Spleen (tissue), 11 donors: ENCODE measurements at regions not wholly inside any gene's neighbourhood (a gene's known extent, or its start where the extent isn't known, plus 50 kb on each side); places are given as distances from the start of the nearest gene placed in this dataset.

Experiments
- DNase-seq: peaks from one replicate; pipeline ENCODE4 v3.0.0-alpha.2; 2020
- H3K27ac ChIP-seq, 8 donors: fragments of 200-600 bp; sonication (generic) in 7 of 8; 1 replicate in 4 of 8; 2 replicates in 4 of 8; pipeline versions ENCODE4 v1.5.0 to v1.8.0; 2016 to 2021; ENCODE audit warnings: inconsistent platforms in 4 of 8, mild to moderate bottlenecking in 4 of 8, moderate library complexity in 1 of 8
- H3K27me3 ChIP-seq, 7 donors: fragments of 200-600 bp; sonication (generic) in 6 of 7; replicated peaks in 1 of 7; 1 replicate in 4 of 7; 2 replicates in 3 of 7; pipeline versions ENCODE4 v1.5.0 to v1.8.0; 2016 to 2021; ENCODE audit warnings: inconsistent platforms in 3 of 7, mild to moderate bottlenecking in 1 of 7
- H3K36me3 ChIP-seq, 6 donors: fragments of 200-600 bp; sonication (generic) in 5 of 6; 1 replicate in 4 of 6; 2 replicates in 2 of 6; pipeline versions ENCODE4 v1.5.0 to v1.8.0; 2016 to 2021; ENCODE audit warnings: inconsistent platforms in 2 of 6
- H3K4me1 ChIP-seq, 6 donors: fragments of 200-600 bp; sonication (generic) in 5 of 6; 1 replicate in 3 of 6; 2 replicates in 3 of 6; pipeline versions ENCODE4 v1.5.0 to v1.8.0; 2016 to 2021; ENCODE audit warnings: inconsistent platforms in 3 of 6
- H3K4me3 ChIP-seq, 8 donors: fragments of 200-600 bp; sonication (generic) in 7 of 8; 1 replicate in 4 of 8; 2 replicates in 4 of 8; pipeline versions ENCODE4 v1.5.0 to v1.8.0; 2016 to 2021; ENCODE audit warnings: inconsistent platforms in 4 of 8, mild to moderate bottlenecking in 4 of 8, moderate library complexity in 2 of 8
- H3K9me3 ChIP-seq, 8 donors: fragments of 200-600 bp; sonication (generic) in 7 of 8; 1 replicate in 4 of 8; 2 replicates in 4 of 8; pipeline versions ENCODE4 v1.5.0 to v1.8.0; 2016 to 2021; ENCODE audit warnings: inconsistent platforms in 4 of 8
- CTCF ChIP-seq, 11 experiments: fragments of 200-600 bp in 7 of 11; fragments of 450-650 bp in 4 of 11; sonication (generic) in 4 of 11; IDR thresholded peaks in 8 of 11; conservative IDR thresholded peaks in 3 of 11; 1 replicate in 7 of 11; 2 replicates in 4 of 11; pipeline versions ENCODE4 v1.4.0 to v1.8.0; 2016 to 2021; ENCODE audit warnings: antibody characterized with exemption in 11 of 11, inconsistent platforms in 4 of 11, mild to moderate bottlenecking in 1 of 11
- POLR2A ChIP-seq, 3 donors: fragments of 450-650 bp; IDR thresholded peaks; one replicate each; pipeline ENCODE4 v1.5.1; 2017; ENCODE audit warnings: antibody characterized with exemption in 3 of 3, mild to moderate bottlenecking in 1 of 3
- POLR2AphosphoS5 ChIP-seq, 3 donors: sonication (generic); formaldehyde crosslinking; IDR thresholded peaks; one replicate each; pipeline ENCODE4 v1.5.1; 2017; ENCODE audit warnings: antibody characterized with exemption in 3 of 3
- WGBS, 5 donors: extraction: QIAGEN DNeasy Blood & Tissue Kit in 3 of 5; methylation state at CpG; one replicate each; pipeline versions ENCODE4 v1.1.5 to v1.1.7; 2013 to 2018; 5-methylcytosine and 5-hydroxymethylcytosine counted together
- intact Hi-C: fragments of 100-400 bp; cut with DNase I; formaldehyde crosslinking; loops from one replicate; pipeline ENCODE4 v1.15.0; 2023; ENCODE audit warnings: low total_unique reads
- donor health status: healthy with polysubstance abuse.
- donor health status: DM: no; HTN: no; CAD: no; lungs with moderate emphysema.
- donor health status: DM: no; HTN: no; CAD: no.
- donor health status: Bipolar disorder and iron deficiency.
- donor health status: healthy.
- donor health status: DM: no; HTN: no; CAD: no.
- donor health status: DM: yes; HTN: yes; CAD: no.

DNA sequence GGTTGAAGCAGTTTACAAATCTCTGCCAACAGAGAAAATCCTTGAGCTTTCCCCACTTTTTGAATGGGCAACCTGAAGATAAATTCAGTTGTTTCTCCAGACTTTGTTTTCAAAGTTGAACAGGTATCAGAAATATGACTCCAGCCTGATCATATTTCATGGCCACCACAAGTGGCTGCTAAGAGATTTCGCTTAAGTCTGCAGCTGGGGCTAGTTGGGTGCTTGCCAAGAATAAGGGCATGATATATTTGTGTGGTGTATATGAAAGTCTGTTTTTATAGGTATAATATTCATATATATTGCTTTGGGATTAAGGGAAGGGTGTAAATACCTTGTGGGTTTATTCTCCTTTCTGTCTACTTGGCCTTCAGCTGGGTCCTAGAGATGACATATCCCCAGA, 168.4 kb upstream of the GDNF start:
- intact Hi-C loops = no loop called here
- Histone ChIP-seq H3K4me1 (no peaks in the 10 kb centered on the region), H3K4me3 (no peak overlapping the region), H3K36me3 (no peaks in the 10 kb centered on the region), H3K9me3 (no peaks in the 10 kb centered on the region), H3K27ac (no peak overlapping the region), H3K27me3 (no peaks in the 10 kb centered on the region)
- WGBS, 5 donors = 76 to 91% (median 79%) methylated on average over 1 of the region's 1 CpG
- DNase-seq = no peak
- TF ChIP-seq POLR2AphosphoS5 (IDR thresholded peaks at IDR 0.05) = no peak
- no peak for TF ChIP-seq CTCF (IDR thresholded peaks at IDR 0.05 in 8 of 11, conservative IDR thresholded peaks at IDR 0.05 in 3 of 11)
- TF ChIP-seq POLR2A (IDR thresholded peaks at IDR 0.05) = no peak

- WGBS, 5 donors = 85 to 100% (median 94%) methylated on average over 1 of the region's 1 CpG
- Histone ChIP-seq H3K4me1 (no peaks in the 10 kb centered on the region), H3K9me3 (no peaks in the 10 kb centered on the region), H3K4me3 (no peak overlapping the region), H3K36me3 (no peaks in the 10 kb centered on the region), H3K27ac (no peak overlapping the region), H3K27me3 (no peaks in the 10 kb centered on the region)
- intact Hi-C loops = no loop called here
- DNase-seq = no peak
- TF ChIP-seq POLR2A (IDR thresholded peaks at IDR 0.05) = no peak
These were observed 159.8 kb upstream of the GDNF start for GRCh38 chr5:37999593-37999992.

GRCh38 chr5:37996918-37997317, 157.1 kb upstream of the GDNF start:
- Histone ChIP-seq H3K4me3 (no peak overlapping the region), H3K27ac (no peak overlapping the region), H3K36me3 (no peaks in the 10 kb centered on the region), H3K27me3 (no peaks in the 10 kb centered on the region), H3K4me1 (no peaks in the 10 kb centered on the region), H3K9me3 (no peaks in the 10 kb centered on the region)
- 82 to 100% (median 92%) methylated on average over 3 of the region's 3 CpGs for WGBS, 5 donors
- intact Hi-C loops = no loop called here
- DNase-seq = no peak
- no peak for TF ChIP-seq CTCF (IDR thresholded peaks at IDR 0.05 in 8 of 11, conservative IDR thresholded peaks at IDR 0.05 in 3 of 11)
- no peak for TF ChIP-seq POLR2A (IDR thresholded peaks at IDR 0.05)
- no peak for TF ChIP-seq POLR2AphosphoS5 (IDR thresholded peaks at IDR 0.05)

DNA sequence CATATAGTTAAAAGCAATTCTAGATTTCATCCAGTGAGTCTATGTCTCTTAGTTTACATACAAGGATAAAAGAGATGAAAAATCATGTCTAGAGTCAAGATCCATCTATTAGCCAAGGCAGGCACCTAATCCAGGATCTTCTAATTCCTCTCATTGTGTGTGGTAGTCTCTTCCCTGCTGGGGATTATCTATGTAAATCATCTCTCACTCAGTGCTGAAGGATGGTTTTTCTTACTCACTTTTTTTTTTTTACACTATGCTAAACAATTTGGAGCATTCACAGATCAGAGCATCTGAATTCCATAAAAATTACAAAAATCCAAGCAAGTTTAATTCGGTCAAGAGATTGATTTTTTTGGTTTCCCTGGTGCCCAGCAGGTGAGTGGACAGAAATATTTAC, 154.9 kb upstream of the GDNF start:
- intact Hi-C loops = no loop called here
- H3K36me3 ChIP-seq = no peaks in the 10 kb centered on the region
- no peak overlapping the region for H3K27ac ChIP-seq
- no peaks in the 10 kb centered on the region for H3K27me3 ChIP-seq
- DNase-seq = no peak
- WGBS, 5 donors = 60 to 76% (median 71%) methylated on average over 1 of the region's 1 CpG
- TF ChIP-seq CTCF (IDR thresholded peaks at IDR 0.05 in 8 of 11, conservative IDR thresholded peaks at IDR 0.05 in 3 of 11) = no peak
- TF ChIP-seq POLR2A (IDR thresholded peaks at IDR 0.05) = no peak
- TF ChIP-seq POLR2AphosphoS5 (IDR thresholded peaks at IDR 0.05) = no peak
- H3K9me3 ChIP-seq = no peaks in the 10 kb centered on the region
- no peaks in the 10 kb centered on the region for H3K4me1 ChIP-seq
- no peak overlapping the region for H3K4me3 ChIP-seq
